WTC11 (cell line): ENCODE measurements at regions not wholly inside any gene's neighbourhood (a gene's known extent, or its start where the extent isn't known, plus 50 kb on each side); places are given as distances from the start of the nearest gene placed in this dataset.

ENCODE experiments used
- ATAC-seq: fragments of 200-7000 bp; cut with Tn5 transposase; 2 replicates; pipeline ENCODE4 v1.10.0; 2021; ENCODE audit warnings: mild to moderate bottlenecking, moderate library complexity
- CTCF ChIA-PET: fragments of 300-600 bp; sonication (Branson Sonifier 250); formaldehyde crosslinking; loops from one replicate; lab custom pipeline; 2021; ENCODE audit warnings: antibody characterized with exemption; lab: Charles Lee
- POLR2A ChIA-PET: fragments of 350-600 bp; sonication (Branson Sonifier 250); formaldehyde crosslinking; loops from one replicate; lab custom pipeline; 2021; ENCODE audit warnings: antibody characterized with exemption; lab: Charles Lee
- DNase-seq: peaks from one replicate; pipeline ENCODE4 v3.0.0; 2021; ENCODE audit warnings: low spot score
- H3K27ac Mint-ChIP-seq: 2 replicates; pipeline ENCODE4 v1.8.0; 2021; ENCODE audit warnings: mixed read lengths
- H3K27me3 Mint-ChIP-seq: 2 replicates; pipeline ENCODE4 v1.8.0; 2021; ENCODE audit warnings: low read depth, mild to moderate bottlenecking, moderate library complexity, mixed read lengths
- H3K36me3 Mint-ChIP-seq: 2 replicates; pipeline ENCODE4 v1.8.0; 2021; ENCODE audit warnings: mixed read lengths
- H3K4me1 Mint-ChIP-seq: 2 replicates; pipeline ENCODE4 v1.8.0; 2022; ENCODE audit warnings: mixed read lengths
- H3K4me3 Mint-ChIP-seq: 2 replicates; pipeline ENCODE4 v1.8.0; 2021; ENCODE audit warnings: mild to moderate bottlenecking, moderate library complexity, mixed read lengths
- H3K9me3 Mint-ChIP-seq: 2 replicates; pipeline ENCODE4 v1.8.0; 2021; ENCODE audit warnings: mixed read lengths
- EMX1 ChIP-seq: fragments of 250-450 bp; sonication (Bioruptor Pico); IDR thresholded peaks from 2 replicates; pipeline ENCODE4 v1.8.0; 2021; ENCODE audit warnings: mild to moderate bottlenecking
- ERG ChIP-seq: fragments of 250-450 bp; sonication (Bioruptor Pico); IDR thresholded peaks from 2 replicates; pipeline ENCODE4 v1.8.0; 2021; ENCODE audit warnings: mild to moderate bottlenecking
- FOXJ3 ChIP-seq: sonication (generic); formaldehyde crosslinking; IDR thresholded peaks from 2 replicates; pipeline ENCODE4 v1.9.0; 2021; ENCODE audit warnings: missing genetic modification reagents, mild to moderate bottlenecking, borderline replicate concordance
- GABPB1 ChIP-seq: sonication (generic); formaldehyde crosslinking; IDR thresholded peaks from 2 replicates; pipeline ENCODE4 v1.8.1; 2023; ENCODE audit warnings: mild to moderate bottlenecking, missing genetic modification reagents
- GRHL2 ChIP-seq: fragments of 250-450 bp; sonication (Bioruptor Pico); IDR thresholded peaks from 2 replicates; pipeline ENCODE4 v1.8.0; 2022; ENCODE audit warnings: mild to moderate bottlenecking, moderate library complexity; ENCODE audit not compliant: insufficient replicate concordance, severe bottlenecking
- GTF2I ChIP-seq: fragments of 250-450 bp; sonication (Bioruptor Pico); conservative IDR thresholded peaks from 2 replicates; pipeline ENCODE4 v1.4.0; 2021; ENCODE audit warnings: mild to moderate bottlenecking
- IRF1 ChIP-seq: sonication (generic); formaldehyde crosslinking; IDR thresholded peaks from 2 replicates; pipeline ENCODE4 v1.8.0; 2023; ENCODE audit warnings: missing genetic modification reagents
- MAX ChIP-seq: sonication (generic); formaldehyde crosslinking; IDR thresholded peaks from 2 replicates; pipeline ENCODE4 v1.8.0; 2022; ENCODE audit warnings: mild to moderate bottlenecking, missing genetic modification reagents
- MLX ChIP-seq: sonication (generic); formaldehyde crosslinking; IDR thresholded peaks from 2 replicates; pipeline ENCODE4 v1.8.1; 2023; ENCODE audit warnings: mild to moderate bottlenecking, missing genetic modification reagents, moderate library complexity
- NFATC4 ChIP-seq: fragments of 250-450 bp; sonication (Bioruptor Pico); IDR thresholded peaks from 2 replicates; pipeline ENCODE4 v1.9.0; 2021; ENCODE audit warnings: mild to moderate bottlenecking
- NFYB ChIP-seq: sonication (generic); formaldehyde crosslinking; conservative IDR thresholded peaks from 2 replicates; pipeline ENCODE4 v1.8.0; 2022; ENCODE audit warnings: low read depth, missing genetic modification reagents
- PRDM15 ChIP-seq: sonication (generic); formaldehyde crosslinking; IDR thresholded peaks from 2 replicates; pipeline ENCODE4 v1.8.0; 2022; ENCODE audit warnings: missing genetic modification reagents
- SMAD4 ChIP-seq: sonication (generic); formaldehyde crosslinking; IDR thresholded peaks from 2 replicates; pipeline ENCODE4 v1.8.0; 2022; ENCODE audit warnings: mild to moderate bottlenecking, missing genetic modification reagents
- STAT6 ChIP-seq: sonication (generic); formaldehyde crosslinking; conservative IDR thresholded peaks from 2 replicates; pipeline ENCODE4 v1.8.1; 2023; ENCODE audit warnings: mild to moderate bottlenecking, low read depth, missing genetic modification reagents, moderate library complexity
- TEAD4 ChIP-seq: sonication (generic); formaldehyde crosslinking; IDR thresholded peaks from 2 replicates; pipeline ENCODE4 v1.8.0; 2022; ENCODE audit warnings: mild to moderate bottlenecking, missing genetic modification reagents
- ZMAT4 ChIP-seq: fragments of 250-450 bp; sonication (Bioruptor Pico); IDR thresholded peaks from 2 replicates; pipeline ENCODE4 v1.9.0; 2021; ENCODE audit warnings: mild to moderate bottlenecking
- ZNF121 ChIP-seq: sonication (generic); formaldehyde crosslinking; IDR thresholded peaks from 2 replicates; pipeline ENCODE4 v1.8.0; 2023; ENCODE audit warnings: missing genetic modification reagents
- ZSCAN18 ChIP-seq: fragments of 250-450 bp; sonication (Bioruptor Pico); IDR thresholded peaks from 2 replicates; pipeline ENCODE4 v2.1.2; 2022; ENCODE audit warnings: mild to moderate bottlenecking, moderate library complexity

- TF ChIP-seq ZMAT4 (CRISPR knock-in tag) (no peak), NFATC4 (CRISPR knock-in tag) (no peak), NFYB (CRISPR knock-in tag) (no peak), EMX1 (CRISPR knock-in tag) (no peak)
Observed at GRCh38 chr4:179536694-179537093, 2094.5 kb upstream of the AGA start (continued).

- H3K27ac Mint-ChIP-seq = no peak overlapping the region
- CTCF ChIA-PET = no interaction called here
Observed at GRCh38 chr4:179539641-179540040, 2097.4 kb upstream of the AGA start.

More at GRCh38 chr4:179539641-179540040, 2097.4 kb upstream of the AGA start:
- no peaks in the 10 kb centered on the region for H3K9me3 Mint-ChIP-seq
- H3K4me1 Mint-ChIP-seq = peaks cover 10% of the 10 kb centered on the region
- H3K36me3 Mint-ChIP-seq = no peaks in the 10 kb centered on the region
- TF ChIP-seq STAT6 (no peak), ZNF121 (CRISPR knock-in tag) (no peak), MLX (CRISPR knock-in tag) (no peak), IRF1 (CRISPR knock-in tag) (no peak), FOXJ3 (no peak), TEAD4 (CRISPR knock-in tag) (no peak), GABPB1 (no peak), SMAD4 (no peak), GRHL2 (CRISPR knock-in tag) (no peak), ZSCAN18 (CRISPR knock-in tag) (no peak), GTF2I (CRISPR knock-in tag) (no peak), MAX (CRISPR knock-in tag) (no peak), PRDM15 (CRISPR knock-in tag) (no peak), ERG (CRISPR knock-in tag) (no peak)
- no peak for ATAC-seq
- POLR2A ChIA-PET = no interaction called here
- no peak overlapping the region for H3K4me3 Mint-ChIP-seq
- no peak for DNase-seq
- no peaks in the 10 kb centered on the region for H3K27me3 Mint-ChIP-seq
